Muscle of leg (tissue), 3 donors: ENCODE measurements at regions not wholly inside any gene's neighbourhood (a gene's known extent, or its start where the extent isn't known, plus 50 kb on each side); places are given as distances from the start of the nearest gene placed in this dataset.

Experiments
- DNase-seq: peaks from one replicate; pipeline ENCODE4 v3.0.0; 2013
- H3K27ac ChIP-seq: one replicate; pipeline ENCODE4 v1.5.1; 2013; ENCODE audit warnings: mild to moderate bottlenecking, low read length, control low read depth
- H3K27me3 ChIP-seq: one replicate; pipeline ENCODE4 v1.6.1; 2013; ENCODE audit warnings: low read length; ENCODE audit not compliant: control insufficient read depth, insufficient read depth
- H3K36me3 ChIP-seq: one replicate; pipeline ENCODE4 v1.6.1; 2013; ENCODE audit warnings: low read length; ENCODE audit not compliant: control insufficient read depth, insufficient read depth
- H3K4me1 ChIP-seq: one replicate; pipeline ENCODE4 v1.6.1; 2013; ENCODE audit warnings: low read length; ENCODE audit not compliant: control insufficient read depth, insufficient read depth
- H3K4me3 ChIP-seq: one replicate; pipeline ENCODE4 v1.5.1; 2013; ENCODE audit warnings: low read length, control low read depth
- H3K9me3 ChIP-seq: replicated peaks from 2 replicates; pipeline ENCODE4 v1.6.1; 2013; ENCODE audit warnings: low read depth, low read length; ENCODE audit not compliant: control insufficient read depth
- WGBS: methylation state at CpG from one replicate; pipeline ENCODE4 v1.1.5; 2013; ENCODE audit warnings: missing lambda C conversion rate; ENCODE audit not compliant: insufficient coverage; 5-methylcytosine and 5-hydroxymethylcytosine counted together

- Histone ChIP-seq H3K4me3 (no peak overlapping the region), H3K4me1 (no peaks in the 10 kb centered on the region), H3K9me3 (no peaks in the 10 kb centered on the region), H3K27me3 (no peaks in the 10 kb centered on the region), H3K36me3 (no peaks in the 10 kb centered on the region), H3K27ac (no peak overlapping the region)
- no peak for DNase-seq
- WGBS: 100% methylated on average over 3 of the region's 3 CpGs
Observed at GRCh38 chr10:33887188-33887587, 552.7 kb upstream of the NRP1 start.

DNA sequence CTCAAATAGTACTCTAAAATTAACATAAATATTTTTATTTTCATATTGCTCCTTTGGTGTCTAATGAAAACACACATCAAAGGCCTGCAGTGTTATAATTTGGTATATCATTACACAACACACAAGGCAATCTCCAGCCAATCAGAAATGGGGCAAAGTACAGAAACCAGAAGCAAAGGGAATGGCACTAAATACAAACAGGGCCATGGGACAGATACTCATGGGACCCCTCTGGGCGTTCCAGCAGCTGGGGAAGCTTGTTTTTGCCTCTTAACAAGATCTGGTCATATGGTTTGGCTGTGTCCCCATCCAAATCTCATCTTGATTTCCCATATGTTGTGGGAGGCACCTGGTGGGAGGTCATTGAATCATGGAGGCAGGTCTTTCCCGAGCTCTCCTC lies 551.8 kb upstream of the NRP1 start:
- no peak for DNase-seq
- no CpG with 5 or more reads among the region's 2 CpGs for WGBS
- Histone ChIP-seq H3K4me3 (no peak overlapping the region), H3K9me3 (no peaks in the 10 kb centered on the region), H3K4me1 (no peaks in the 10 kb centered on the region), H3K27ac (no peak overlapping the region), H3K36me3 (no peaks in the 10 kb centered on the region), H3K27me3 (no peaks in the 10 kb centered on the region)

GRCh38 chr10:33884604-33885003 lies 550.1 kb upstream of the NRP1 start:
- H3K4me3 ChIP-seq: no peak overlapping the region
- H3K9me3 ChIP-seq: no peaks in the 10 kb centered on the region
- no peaks in the 10 kb centered on the region for H3K4me1 ChIP-seq
- no peaks in the 10 kb centered on the region for H3K27me3 ChIP-seq
- no peak for DNase-seq
- no peaks in the 10 kb centered on the region for H3K36me3 ChIP-seq
- no CpG with 5 or more reads among the region's 2 CpGs for WGBS
- no peak overlapping the region for H3K27ac ChIP-seq

- Histone ChIP-seq H3K4me3 (no peak overlapping the region), H3K36me3 (no peaks in the 10 kb centered on the region), H3K27ac (no peak overlapping the region), H3K9me3 (no peaks in the 10 kb centered on the region), H3K27me3 (no peaks in the 10 kb centered on the region), H3K4me1 (no peaks in the 10 kb centered on the region)
- no peak for DNase-seq
- WGBS: no CpG with 5 or more reads among the region's 1 CpG
Observed at GRCh38 chr10:33883881-33884280, 549.4 kb upstream of the NRP1 start.

DNA sequence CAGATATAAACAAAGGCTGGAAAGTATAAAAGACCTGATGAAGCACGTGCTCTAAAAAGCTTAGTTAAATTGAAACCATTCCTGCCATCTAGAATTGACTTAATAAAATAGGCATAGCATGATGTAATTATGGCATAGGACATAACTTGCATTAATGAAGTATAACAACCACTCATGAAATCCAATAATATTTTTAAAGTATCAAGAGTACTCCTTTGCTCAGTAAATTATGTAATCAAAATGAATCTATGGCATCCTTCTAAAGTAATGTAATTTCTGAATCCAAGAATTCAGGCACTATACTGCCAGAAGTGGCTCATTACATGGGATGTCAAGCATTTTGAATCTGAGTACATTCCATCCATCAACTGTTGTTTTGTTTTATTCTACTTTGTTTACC lies 548.5 kb upstream of the NRP1 start:
- no peaks in the 10 kb centered on the region for H3K36me3 ChIP-seq
- H3K4me3 ChIP-seq: no peak overlapping the region
- 60% methylated on average over 1 of the region's 1 CpG for WGBS
- no peaks in the 10 kb centered on the region for H3K4me1 ChIP-seq
- no peaks in the 10 kb centered on the region for H3K9me3 ChIP-seq
- no peak for DNase-seq
- H3K27ac ChIP-seq: no peak overlapping the region
- H3K27me3 ChIP-seq: no peaks in the 10 kb centered on the region

GRCh38 chr10:33880291-33880690 lies 545.8 kb upstream of the NRP1 start:
- no peak for DNase-seq
- H3K9me3 ChIP-seq: no peaks in the 10 kb centered on the region
- H3K36me3 ChIP-seq: no peaks in the 10 kb centered on the region
- H3K27ac ChIP-seq: no peak overlapping the region
- WGBS: 87% methylated on average over 2 of the region's 5 CpGs
- H3K27me3 ChIP-seq: no peaks in the 10 kb centered on the region
- H3K4me1 ChIP-seq: no peaks in the 10 kb centered on the region
- no peak overlapping the region for H3K4me3 ChIP-seq

DNA sequence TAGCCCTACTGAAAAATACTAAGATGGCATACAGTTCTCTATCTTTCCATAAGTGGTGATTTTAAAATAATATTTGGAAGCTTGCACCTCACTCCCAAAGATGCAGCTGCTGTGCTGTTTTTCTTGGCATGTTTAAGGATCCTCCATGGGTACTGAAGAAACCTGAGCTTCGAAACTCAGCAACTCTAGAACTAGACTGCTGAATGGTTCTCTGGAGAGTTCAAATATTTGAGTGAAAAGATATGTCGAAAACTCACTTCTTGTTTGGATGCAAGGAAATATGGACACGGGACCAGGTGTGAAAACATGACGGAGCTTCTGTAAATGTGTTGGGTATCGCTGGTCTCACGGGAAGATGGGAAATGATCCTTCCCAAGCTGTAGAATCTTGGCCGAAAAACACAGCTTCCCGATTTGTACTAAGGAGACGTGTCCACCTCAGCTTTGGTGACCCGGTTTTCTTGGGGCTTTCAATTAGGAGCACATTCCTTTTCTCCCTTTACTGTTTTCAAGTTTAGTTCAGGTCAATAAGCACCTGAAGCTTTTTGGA lies 543.8 kb upstream of the NRP1 start:
- no peaks in the 10 kb centered on the region for H3K9me3 ChIP-seq
- H3K4me3 ChIP-seq: no peak overlapping the region
- no peaks in the 10 kb centered on the region for H3K4me1 ChIP-seq
- H3K36me3 ChIP-seq: no peaks in the 10 kb centered on the region
- no peaks in the 10 kb centered on the region for H3K27me3 ChIP-seq
- H3K27ac ChIP-seq: no peak overlapping the region
- DNase-seq: peak; percentile 63
- WGBS: 48% methylated on average over 7 of the region's 10 CpGs

DNA sequence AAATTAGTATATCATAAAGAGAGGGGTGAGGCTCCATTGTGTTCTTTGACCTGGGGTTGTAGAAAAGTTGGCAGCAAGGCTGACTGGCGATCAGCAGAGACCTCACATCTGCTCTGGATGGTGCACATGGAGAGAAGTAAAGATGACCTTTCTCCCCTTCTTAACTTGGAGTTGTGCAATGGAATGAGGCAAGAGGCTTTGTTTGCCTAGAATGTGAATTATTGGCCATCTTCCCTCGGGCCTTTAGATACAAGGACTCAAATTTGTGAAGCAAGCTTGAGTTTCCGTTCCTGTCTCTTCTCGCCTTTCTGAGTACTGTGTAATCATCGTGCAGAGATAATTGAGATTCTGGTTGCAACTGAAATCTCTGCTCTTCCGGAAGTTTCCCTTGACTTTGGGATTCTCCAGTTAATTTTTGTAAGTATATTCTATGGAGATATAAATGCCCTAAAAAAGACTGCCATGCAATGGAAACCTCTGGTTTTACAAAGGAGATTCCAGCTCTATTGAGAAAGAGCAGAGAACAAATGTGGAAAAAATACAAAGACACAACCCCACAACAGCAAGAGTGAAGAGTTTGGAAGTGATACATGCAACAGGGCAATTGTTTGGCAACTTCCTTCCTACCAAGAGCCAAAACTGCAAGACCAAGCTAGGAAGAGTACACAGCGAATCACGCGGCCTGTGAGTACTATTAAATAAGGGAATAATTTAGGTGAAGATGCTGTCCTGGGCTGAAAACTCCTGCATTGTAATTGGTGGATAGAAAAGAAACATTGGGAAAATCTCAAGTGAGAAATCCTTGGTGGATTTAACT lies 542.3 kb upstream of the NRP1 start:
- DNase-seq: no peak
- no peaks in the 10 kb centered on the region for H3K9me3 ChIP-seq
- WGBS: 71% methylated on average over 1 of the region's 9 CpGs

GRCh38 chr10:33875924-33876583 lies 541.6 kb upstream of the NRP1 start:
- no peak for DNase-seq
- Histone ChIP-seq H3K27ac (no peak overlapping the region), H3K27me3 (no peaks in the 10 kb centered on the region), H3K4me1 (peaks cover 2% of the 10 kb centered on the region), H3K4me3 (no peak overlapping the region), H3K36me3 (no peaks in the 10 kb centered on the region), H3K9me3 (no peaks in the 10 kb centered on the region)
- WGBS: 82% methylated on average over 5 of the region's 9 CpGs

More for the DNA sequence above, 542.3 kb upstream of the NRP1 start:
- no peaks in the 10 kb centered on the region for H3K27me3 ChIP-seq
- H3K36me3 ChIP-seq: no peaks in the 10 kb centered on the region
- H3K27ac ChIP-seq: no peak overlapping the region
- no peaks in the 10 kb centered on the region for H3K4me1 ChIP-seq
- no peak overlapping the region for H3K4me3 ChIP-seq

GRCh38 chr10:33871061-33871956 lies 536.8 kb upstream of the NRP1 start:
- 89% methylated on average over 3 of the region's 5 CpGs for WGBS
- H3K4me3 ChIP-seq: no peak overlapping the region
- no peaks in the 10 kb centered on the region for H3K27me3 ChIP-seq
- H3K4me1 ChIP-seq: peaks cover 10% of the 10 kb centered on the region
- H3K36me3 ChIP-seq: no peaks in the 10 kb centered on the region
- H3K27ac ChIP-seq: no peak overlapping the region
- no peaks in the 10 kb centered on the region for H3K9me3 ChIP-seq
- no peak for DNase-seq
